SK-N-SH treated with all-trans-retinoic acid at 6 μM for 48 hours (cell line): ENCODE measurements at regions not wholly inside any gene's neighbourhood (a gene's known extent, or its start where the extent isn't known, plus 50 kb on each side); places are given as distances from the start of the nearest gene placed in this dataset.

Experiments used
- BACH2 ChIP-seq: fragments of 250-450 bp; sonication (Bioruptor Pico); IDR thresholded peaks from 2 replicates; pipeline ENCODE4 v1.9.0; 2021; ENCODE audit warnings: mild to moderate bottlenecking, borderline replicate concordance
- OSR1 ChIP-seq: fragments of 250-450 bp; sonication (Bioruptor Pico); IDR thresholded peaks from 2 replicates; pipeline ENCODE4 v1.8.0; 2022; ENCODE audit warnings: moderate library complexity, mild to moderate bottlenecking, inconsistent platforms
- TCF4 ChIP-seq: fragments of 250-450 bp; sonication (Bioruptor Pico); IDR thresholded peaks from 2 replicates; pipeline ENCODE4 v1.8.0; 2021; ENCODE audit warnings: mild to moderate bottlenecking, moderate library complexity, borderline replicate concordance
- ZC3H10 ChIP-seq: fragments of 250-450 bp; sonication (Bioruptor Pico); IDR thresholded peaks from 2 replicates; pipeline ENCODE4 v1.5.1; 2021; ENCODE audit warnings: mild to moderate bottlenecking, moderate library complexity
- ZNF565 ChIP-seq: fragments of 450-650 bp; formaldehyde crosslinking; conservative IDR thresholded peaks from 2 replicates; pipeline ENCODE4 v1.5.0; 2020; ENCODE audit warnings: low read depth, mild to moderate bottlenecking, moderate library complexity
- ZNF8 ChIP-seq: fragments of 450-650 bp; formaldehyde crosslinking; IDR thresholded peaks from 2 replicates; pipeline ENCODE4 v1.5.0; 2020; ENCODE audit warnings: mild to moderate bottlenecking, moderate library complexity
- TF ChIP-seq, protein P1 (sequence below): fragments of 250-450 bp; sonication (Bioruptor Pico); IDR thresholded peaks from 2 replicates; pipeline ENCODE4 v1.8.0; 2020; ENCODE audit warnings: mild to moderate bottlenecking, moderate library complexity, borderline replicate concordance

DNA sequence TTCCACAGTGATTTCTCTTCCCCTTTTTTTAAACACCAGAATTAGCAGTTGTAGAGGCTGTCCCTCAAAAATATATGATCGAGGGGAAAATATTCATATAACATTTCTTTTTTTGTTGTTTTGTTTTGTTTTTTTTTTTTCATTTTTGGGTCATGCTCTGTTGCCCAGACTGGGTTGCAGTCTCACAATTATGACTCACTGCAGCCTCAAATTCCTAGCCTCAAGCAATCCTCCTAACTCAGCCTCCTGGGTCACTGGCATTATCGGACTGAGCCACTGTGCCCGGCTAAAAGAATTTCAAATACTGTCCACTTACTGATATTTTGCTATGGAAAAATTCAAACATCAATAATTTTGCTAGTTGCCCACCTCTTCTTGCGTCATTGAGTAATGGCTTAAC, 134.0 kb downstream of the HFE start:
- TF ChIP-seq OSR1 (CRISPR knock-in tag) (no peak), ZNF8 (CRISPR knock-in tag) (no peak), ZC3H10 (CRISPR knock-in tag) (no peak), BACH2 (no peak), ZNF565 (CRISPR knock-in tag) (no peak), TCF4 (CRISPR knock-in tag) (no peak)
- TF ChIP-seq, protein P1, sequence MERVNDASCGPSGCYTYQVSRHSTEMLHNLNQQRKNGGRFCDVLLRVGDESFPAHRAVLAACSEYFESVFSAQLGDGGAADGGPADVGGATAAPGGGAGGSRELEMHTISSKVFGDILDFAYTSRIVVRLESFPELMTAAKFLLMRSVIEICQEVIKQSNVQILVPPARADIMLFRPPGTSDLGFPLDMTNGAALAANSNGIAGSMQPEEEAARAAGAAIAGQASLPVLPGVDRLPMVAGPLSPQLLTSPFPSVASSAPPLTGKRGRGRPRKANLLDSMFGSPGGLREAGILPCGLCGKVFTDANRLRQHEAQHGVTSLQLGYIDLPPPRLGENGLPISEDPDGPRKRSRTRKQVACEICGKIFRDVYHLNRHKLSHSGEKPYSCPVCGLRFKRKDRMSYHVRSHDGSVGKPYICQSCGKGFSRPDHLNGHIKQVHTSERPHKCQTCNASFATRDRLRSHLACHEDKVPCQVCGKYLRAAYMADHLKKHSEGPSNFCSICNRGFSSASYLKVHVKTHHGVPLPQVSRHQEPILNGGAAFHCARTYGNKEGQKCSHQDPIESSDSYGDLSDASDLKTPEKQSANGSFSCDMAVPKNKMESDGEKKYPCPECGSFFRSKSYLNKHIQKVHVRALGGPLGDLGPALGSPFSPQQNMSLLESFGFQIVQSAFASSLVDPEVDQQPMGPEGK, result no peak
